SK-N-SH (cell line): ENCODE measurements at regions not wholly inside any gene's neighbourhood (a gene's known extent, or its start where the extent isn't known, plus 50 kb on each side); places are given as distances from the start of the nearest gene placed in this dataset.

Experiments
- CTCF ChIA-PET: fragments of 300-600, 350-600 bp; formaldehyde crosslinking; extraction: SDS; loops from one replicate; lab custom pipeline; 2021; lab: Yijun Ruan, JAX
- POLR2A ChIA-PET: fragments of 350-600 bp; sonication (Branson Sonifier 250); formaldehyde crosslinking; extraction: SDS; loops from one replicate; lab custom pipeline; 2020; ENCODE audit warnings: antibody characterized with exemption, inconsistent platforms; lab: Yijun Ruan, JAX
- DNase-seq: peaks from one replicate; pipeline ENCODE4 v3.0.0; 2012
- H2AFZ ChIP-seq: fragments of 200-600 bp; sonication (generic); 2 replicates; pipeline ENCODE4 v1.8.1; 2016; ENCODE audit warnings: antibody characterized with exemption, mild to moderate bottlenecking, low read depth
- H3F3A ChIP-seq: fragments of 200-600 bp; sonication (generic); replicated peaks from 2 replicates; pipeline ENCODE3; 2016; ENCODE audit warnings: antibody characterized with exemption, mild to moderate bottlenecking; ENCODE audit not compliant: insufficient read depth
- H3K27ac ChIP-seq, 2 experiments: fragments of 200-500 bp in 1 of 2; fragments of 200-600 bp in 1 of 2; sonication (Bioruptor generic) in 1 of 2; sonication (generic), shearing (Covaris generic) in 1 of 2; 2 replicates each; pipeline versions ENCODE4 v1.5.1 to v1.6.1; 2014 to 2016; ENCODE audit warnings: low read depth in 2 of 2, inconsistent platforms in 1 of 2, low read length in 1 of 2, mild to moderate bottlenecking in 1 of 2, mixed read lengths in 1 of 2
- H3K27me3 ChIP-seq: fragments of 200-600 bp; sonication (generic), shearing (Covaris generic); 2 replicates; pipeline ENCODE4 v1.6.1; 2016; ENCODE audit warnings: mixed run types; ENCODE audit not compliant: insufficient read depth
- H3K36me3 ChIP-seq, 2 experiments: fragments of 200-500 bp in 1 of 2; fragments of 200-600 bp in 1 of 2; sonication (Bioruptor generic) in 1 of 2; sonication (generic) in 1 of 2; replicated peaks in 1 of 2; 2 replicates each; pipeline versions ENCODE3 to v1.5.1; 2014 to 2016; ENCODE audit warnings: low read length in 1 of 2, mild to moderate bottlenecking in 1 of 2; ENCODE audit not compliant: insufficient read depth in 2 of 2, control insufficient read depth in 1 of 2
- H3K4me1 ChIP-seq, 2 experiments: fragments of 200-500 bp in 1 of 2; fragments of 200-600 bp in 1 of 2; sonication (Bioruptor generic) in 1 of 2; sonication (generic), shearing (Covaris generic) in 1 of 2; 2 replicates each; pipeline versions ENCODE4 v1.5.1 to v1.6.1; 2014 to 2016; ENCODE audit warnings: low read depth in 1 of 2, low read length in 1 of 2, mixed run types in 1 of 2; ENCODE audit not compliant: insufficient read depth in 2 of 2, control insufficient read depth in 1 of 2
- H3K4me2 ChIP-seq: fragments of 200-600 bp; sonication (generic), shearing (Covaris generic); 2 replicates; pipeline ENCODE4 v1.6.1; 2017; ENCODE audit warnings: mixed run types
- H3K4me3 ChIP-seq, 2 experiments: fragments of 200-500 bp in 1 of 2; fragments of 200-600 bp in 1 of 2; sonication (Bioruptor generic) in 1 of 2; sonication (generic), shearing (Covaris generic) in 1 of 2; 2 replicates each; pipeline versions ENCODE4 v1.5.1 to v1.8.1; 2014 to 2016; ENCODE audit warnings: low read depth in 2 of 2, inconsistent platforms in 1 of 2, low read length in 1 of 2, mild to moderate bottlenecking in 1 of 2, mixed read lengths in 1 of 2, moderate library complexity in 1 of 2
- H3K79me2 ChIP-seq: fragments of 200-600 bp; sonication (generic); 2 replicates; pipeline ENCODE4 v1.8.1; 2017; ENCODE audit warnings: mild to moderate bottlenecking; ENCODE audit not compliant: insufficient read depth
- H3K9ac ChIP-seq: fragments of 200-600 bp; sonication (generic); 2 replicates; pipeline ENCODE4 v1.6.1; 2017; ENCODE audit warnings: mixed run types
- H3K9me2 ChIP-seq: fragments of 200-600 bp; sonication (generic); 2 replicates; pipeline ENCODE4 v1.6.1; 2017; ENCODE audit warnings: mixed run types
- H3K9me3 ChIP-seq: fragments of 200-600 bp; sonication (generic); 2 replicates; pipeline ENCODE4 v1.6.1; 2017; ENCODE audit warnings: mixed run types, mild to moderate bottlenecking, moderate library complexity
- H4K20me1 ChIP-seq: fragments of 200-600 bp; sonication (generic); 2 replicates; pipeline ENCODE4 v1.6.1; 2017; ENCODE audit warnings: mild to moderate bottlenecking, mixed run types; ENCODE audit not compliant: insufficient read depth
- CHD2 ChIP-seq: fragments of 150-350 bp; IDR thresholded peaks from 2 replicates; pipeline ENCODE4 v1.6.1; 2018; ENCODE audit warnings: low read length; ENCODE audit not compliant: partially characterized antibody
- FOSL2 ChIP-seq: IDR thresholded peaks from 2 replicates; pipeline ENCODE4 v1.4.0; 2012; ENCODE audit warnings: low read depth, mild to moderate bottlenecking, moderate library complexity, borderline replicate concordance
- FOXM1 ChIP-seq: IDR thresholded peaks from 2 replicates; pipeline ENCODE4 v1.4.0; 2012; ENCODE audit warnings: low read depth, mild to moderate bottlenecking
- MEF2A ChIP-seq: IDR thresholded peaks from 2 replicates; pipeline ENCODE4 v1.4.0; 2012; ENCODE audit warnings: low read depth, borderline replicate concordance
- NRF1 ChIP-seq: IDR thresholded peaks from 2 replicates; pipeline ENCODE4 v1.6.1; 2012; ENCODE audit warnings: low read depth, mild to moderate bottlenecking, low read length
- POLR2AphosphoS5 ChIP-seq: IDR thresholded peaks from 2 replicates; pipeline ENCODE4 v1.6.1; 2012; ENCODE audit warnings: low read depth, low read length
- RAD21 ChIP-seq: IDR thresholded peaks from 2 replicates; pipeline ENCODE4 v1.6.1; 2012; ENCODE audit warnings: mild to moderate bottlenecking, low read length
- RCOR1 ChIP-seq: fragments of 150-350 bp; IDR thresholded peaks from 2 replicates; pipeline ENCODE4 v1.6.1; 2017; ENCODE audit warnings: antibody characterized with exemption, low read length
- TCF12 ChIP-seq: IDR thresholded peaks from 2 replicates; pipeline ENCODE4 v1.4.0; 2012
- TEAD4 ChIP-seq: IDR thresholded peaks from 2 replicates; pipeline ENCODE4 v1.4.0; 2012; ENCODE audit warnings: mild to moderate bottlenecking, borderline replicate concordance; ENCODE audit not compliant: insufficient read depth
- YY1 ChIP-seq: IDR thresholded peaks from 2 replicates; pipeline ENCODE4 v1.4.0; 2012; ENCODE audit warnings: low read depth, mild to moderate bottlenecking
- WGBS: methylation state at CpG from one replicate; pipeline ENCODE4 v1.1.6; 2017; ENCODE audit warnings: low lambda C conversion rate; 5-methylcytosine and 5-hydroxymethylcytosine counted together
- TF ChIP-seq, protein P1 (sequence below): fragments of 150-350 bp; IDR thresholded peaks from 2 replicates; pipeline ENCODE4 v1.6.1; 2016; ENCODE audit warnings: mild to moderate bottlenecking, low read depth, low read length
- TF ChIP-seq, protein P2 (sequence below): IDR thresholded peaks from 2 replicates; pipeline ENCODE4 v1.4.0; 2012; ENCODE audit warnings: low read depth, borderline replicate concordance

GRCh38 chr2:239539083-239539775, 138.4 kb upstream of the HDAC4 start (continued):
- TF ChIP-seq, protein P1, sequence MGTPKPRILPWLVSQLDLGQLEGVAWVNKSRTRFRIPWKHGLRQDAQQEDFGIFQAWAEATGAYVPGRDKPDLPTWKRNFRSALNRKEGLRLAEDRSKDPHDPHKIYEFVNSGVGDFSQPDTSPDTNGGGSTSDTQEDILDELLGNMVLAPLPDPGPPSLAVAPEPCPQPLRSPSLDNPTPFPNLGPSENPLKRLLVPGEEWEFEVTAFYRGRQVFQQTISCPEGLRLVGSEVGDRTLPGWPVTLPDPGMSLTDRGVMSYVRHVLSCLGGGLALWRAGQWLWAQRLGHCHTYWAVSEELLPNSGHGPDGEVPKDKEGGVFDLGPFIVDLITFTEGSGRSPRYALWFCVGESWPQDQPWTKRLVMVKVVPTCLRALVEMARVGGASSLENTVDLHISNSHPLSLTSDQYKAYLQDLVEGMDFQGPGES = no peak
- TF ChIP-seq TEAD4 = no peak
- no peak for TF ChIP-seq RAD21
- TF ChIP-seq, protein P2, sequence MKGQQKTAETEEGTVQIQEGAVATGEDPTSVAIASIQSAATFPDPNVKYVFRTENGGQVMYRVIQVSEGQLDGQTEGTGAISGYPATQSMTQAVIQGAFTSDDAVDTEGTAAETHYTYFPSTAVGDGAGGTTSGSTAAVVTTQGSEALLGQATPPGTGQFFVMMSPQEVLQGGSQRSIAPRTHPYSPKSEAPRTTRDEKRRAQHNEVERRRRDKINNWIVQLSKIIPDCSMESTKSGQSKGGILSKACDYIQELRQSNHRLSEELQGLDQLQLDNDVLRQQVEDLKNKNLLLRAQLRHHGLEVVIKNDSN = no peak
- TF ChIP-seq NRF1 = no peak

DNA sequence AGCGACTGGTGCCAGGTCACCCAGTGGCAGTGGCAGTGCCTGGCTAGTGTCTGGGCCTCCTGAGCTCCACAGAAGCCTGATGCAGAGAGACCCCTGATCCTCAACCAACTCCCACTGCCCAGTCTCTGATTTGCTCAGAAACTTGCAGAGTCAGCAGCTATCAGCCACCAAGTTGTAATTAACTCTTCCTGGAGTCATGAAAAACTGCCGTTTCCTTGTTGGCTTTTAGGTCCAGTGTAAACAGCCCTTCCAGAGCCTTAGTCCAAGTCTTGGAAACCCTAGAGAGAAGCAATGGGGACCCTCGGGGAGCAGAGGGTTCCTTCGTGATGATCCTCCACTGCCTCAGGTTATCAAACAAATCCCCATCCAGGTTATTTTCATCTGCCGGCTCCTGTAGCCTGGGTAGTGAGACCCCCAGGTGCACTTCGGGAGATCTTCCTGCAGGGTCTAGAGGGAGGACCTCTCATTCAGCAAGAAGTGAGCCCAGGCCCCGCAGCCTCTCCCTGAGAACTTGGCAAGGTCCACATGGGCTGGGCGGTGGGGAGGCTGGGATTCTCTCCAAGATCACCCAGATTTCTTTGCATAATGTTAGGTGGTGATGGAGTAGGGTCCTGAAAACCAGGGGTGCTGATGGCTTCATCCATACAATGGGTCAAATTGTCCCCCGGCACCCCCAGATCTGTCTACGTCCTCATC, 137.7 kb upstream of the HDAC4 start:
- Histone ChIP-seq H3K79me2 (no peaks in the 10 kb centered on the region), H3K9me2 (no peaks in the 10 kb centered on the region), H3K36me3 (no peaks in the 10 kb centered on the region), H3K27ac (no peak overlapping the region), H3K9me3 (no peaks in the 10 kb centered on the region), H3K4me1 (peaks cover 0 to 10% of the 10 kb centered on the region in 2 experiments; a peak in 1 of 4 replicates), H3K4me2 (no peak overlapping the region), H3K4me3 (no peak overlapping the region), H3K27me3 (no peaks in the 10 kb centered on the region), H3K9ac (no peak overlapping the region), H4K20me1 (no peaks in the 10 kb centered on the region), H3F3A (no peaks in the 10 kb centered on the region), H2AFZ (no peak overlapping the region)
- 38% methylated on average over 9 of the region's 10 CpGs for WGBS
- ChIA-PET CTCF (no interaction called here), POLR2A (no interaction called here)
- DNase-seq = no peak
- TF ChIP-seq CHD2 = no peak
- TF ChIP-seq MEF2A = no peak
- TF ChIP-seq TCF12 = no peak
- no peak for TF ChIP-seq POLR2AphosphoS5
- TF ChIP-seq FOSL2 = no peak
- TF ChIP-seq, protein P2 = no peak
- TF ChIP-seq FOXM1 = no peak
- TF ChIP-seq RCOR1 = no peak
- no peak for TF ChIP-seq YY1
